ENCODE measurements at regions not wholly inside any gene's neighbourhood (a gene's known extent, or its start where the extent isn't known, plus 50 kb on each side); places are given as distances from the start of the nearest gene placed in this dataset.

- H3K9me3 ChIP-seq: no peaks in the 10 kb centered on the region
- no peaks in the 10 kb centered on the region for H3K36me3 ChIP-seq (ENCODE audit: low read depth, missing control alignments)
- H3K27me3 ChIP-seq: no peaks in the 10 kb centered on the region
- WGBS, 2 donors: 94 to 100% methylated on average over 2 of the region's 2 CpGs
- TF ChIP-seq CTCF (IDR thresholded peaks at IDR 0.05) (no peak), POLR2A (IDR thresholded peaks at IDR 0.05) (no peak)
- no peaks in the 10 kb centered on the region for H3K4me1 ChIP-seq
- no peak for DNase-seq
- H3K27ac ChIP-seq: no peak overlapping the region
- no peak overlapping the region for H3K4me3 ChIP-seq
- intact Hi-C loops (cut with DNase I; ENCODE audit: low total_unique reads): no loop called here
Measured at GRCh38 chr5:143674469-143674786, 137.5 kb upstream of the HMHB1 start.

DNA sequence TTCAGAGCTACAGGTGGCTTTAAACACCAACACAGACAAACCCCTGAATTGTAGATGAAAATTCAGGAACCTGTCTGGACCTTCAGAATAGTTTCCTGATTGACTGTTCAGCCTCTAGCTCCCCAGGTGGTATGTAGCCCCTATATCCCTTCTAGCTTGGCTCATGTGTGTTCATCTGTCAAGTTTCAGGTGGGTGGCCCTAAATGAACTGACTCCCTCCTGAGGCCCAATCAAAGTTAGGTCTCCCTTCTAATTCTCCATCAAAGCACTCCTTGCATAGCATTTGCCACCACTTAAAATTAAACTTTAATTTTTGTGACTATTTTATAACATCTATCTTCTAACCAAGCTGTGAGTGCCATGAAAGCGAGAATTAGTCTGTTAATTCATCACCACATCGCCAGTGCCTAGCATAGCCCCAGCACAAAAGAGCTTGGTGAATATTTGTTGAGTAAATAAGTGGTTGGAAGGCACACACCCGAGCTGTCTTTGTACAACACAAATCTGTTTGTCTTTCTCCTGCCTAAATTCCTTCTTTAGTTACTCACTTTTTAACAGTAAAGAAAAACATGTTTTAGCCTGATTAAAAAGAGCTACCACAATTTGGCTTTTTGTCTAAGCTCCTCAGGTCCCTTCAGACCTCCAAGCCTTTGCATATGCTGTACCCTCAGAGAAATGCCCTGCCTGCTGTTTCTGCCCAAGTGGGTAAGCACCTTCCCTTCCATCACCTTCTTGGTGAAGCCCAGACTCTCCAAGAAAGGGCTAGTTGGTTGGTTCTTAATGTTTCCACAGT lies 138.1 kb upstream of the HMHB1 start:
- no peak for TF ChIP-seq CTCF (IDR thresholded peaks at IDR 0.05)
- no peak for TF ChIP-seq POLR2A (IDR thresholded peaks at IDR 0.05)
- H3K27me3 ChIP-seq: no peaks in the 10 kb centered on the region
- no peak overlapping the region for H3K4me3 ChIP-seq
- no peak for DNase-seq
- no peaks in the 10 kb centered on the region for H3K9me3 ChIP-seq
- no peak overlapping the region for H3K27ac ChIP-seq
- intact Hi-C loops (cut with DNase I; ENCODE audit: low total_unique reads): no loop called here
- H3K4me1 ChIP-seq: no peaks in the 10 kb centered on the region
- H3K36me3 ChIP-seq (ENCODE audit: low read depth, missing control alignments): no peaks in the 10 kb centered on the region
- 89 to 91% methylated on average over 3 of the region's 3 CpGs for WGBS, 2 donors

DNA sequence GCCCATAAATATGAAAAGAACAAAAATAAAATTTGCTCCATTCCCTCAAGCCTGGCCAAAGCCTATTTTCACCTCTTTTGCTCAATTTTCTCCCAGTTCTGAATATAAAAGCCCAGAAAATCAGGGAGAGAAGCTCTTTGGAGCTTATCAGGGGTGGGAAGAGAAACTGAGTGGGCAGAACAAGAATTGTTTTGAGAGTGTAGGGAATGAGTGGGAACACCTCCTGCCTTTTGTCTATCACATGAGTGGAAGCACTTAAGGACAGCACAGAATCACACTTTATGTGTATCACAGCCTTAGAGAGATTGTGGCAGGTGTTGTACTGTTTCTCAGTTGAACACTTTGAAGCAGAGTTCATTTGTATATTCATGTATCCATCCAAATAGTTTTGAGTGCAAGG lies 139.2 kb upstream of the HMHB1 start:
- H3K4me1 ChIP-seq: no peaks in the 10 kb centered on the region
- no peak overlapping the region for H3K4me3 ChIP-seq
- H3K36me3 ChIP-seq (ENCODE audit: low read depth, missing control alignments): no peaks in the 10 kb centered on the region
- no peak for DNase-seq
- H3K27me3 ChIP-seq: no peaks in the 10 kb centered on the region
- H3K9me3 ChIP-seq: no peaks in the 10 kb centered on the region
- no peak overlapping the region for H3K27ac ChIP-seq
- intact Hi-C loops (cut with DNase I; ENCODE audit: low total_unique reads): no loop called here
- TF ChIP-seq CTCF (IDR thresholded peaks at IDR 0.05) (no peak), POLR2A (IDR thresholded peaks at IDR 0.05) (no peak)

GRCh38 chr5:143671674-143672569 lies 140.0 kb upstream of the HMHB1 start:
- no peak for TF ChIP-seq POLR2A (IDR thresholded peaks at IDR 0.05)
- no peak for TF ChIP-seq CTCF (IDR thresholded peaks at IDR 0.05)
- no peak overlapping the region for H3K4me3 ChIP-seq
- intact Hi-C loops (cut with DNase I; ENCODE audit: low total_unique reads): no loop called here
- H3K4me1 ChIP-seq: no peaks in the 10 kb centered on the region
- DNase-seq: no peak
- no peaks in the 10 kb centered on the region for H3K27me3 ChIP-seq
- H3K27ac ChIP-seq: no peak overlapping the region
- no peaks in the 10 kb centered on the region for H3K9me3 ChIP-seq
- no peaks in the 10 kb centered on the region for H3K36me3 ChIP-seq (ENCODE audit: low read depth, missing control alignments)
- 93% methylated on average over 5 of the region's 5 CpGs for WGBS, 2 donors
